ENCODE measurements at regions not wholly inside any gene's neighbourhood (a gene's known extent, or its start where the extent isn't known, plus 50 kb on each side); places are given as distances from the start of the nearest gene placed in this dataset.

DNA sequence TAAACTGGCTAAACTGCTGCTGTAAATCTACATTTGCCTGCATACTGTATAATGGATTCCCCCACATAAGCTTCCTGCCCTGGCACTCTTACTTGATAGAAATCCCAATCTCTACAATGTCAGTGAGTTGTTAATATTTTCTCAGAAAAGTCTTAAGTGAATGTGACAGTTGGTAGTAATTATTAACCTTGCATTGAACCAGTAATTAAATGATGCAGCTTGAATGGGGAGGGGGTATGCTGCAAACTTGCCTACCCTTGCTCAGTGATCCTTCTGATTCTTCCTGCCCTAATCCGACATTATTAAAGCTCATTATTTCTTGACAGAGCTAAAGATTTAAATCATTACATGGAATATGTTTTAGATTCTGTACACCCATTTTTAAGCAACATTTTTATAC is 119.0 kb upstream of the CDH7 start:
- TF ChIP-seq, protein P1, sequence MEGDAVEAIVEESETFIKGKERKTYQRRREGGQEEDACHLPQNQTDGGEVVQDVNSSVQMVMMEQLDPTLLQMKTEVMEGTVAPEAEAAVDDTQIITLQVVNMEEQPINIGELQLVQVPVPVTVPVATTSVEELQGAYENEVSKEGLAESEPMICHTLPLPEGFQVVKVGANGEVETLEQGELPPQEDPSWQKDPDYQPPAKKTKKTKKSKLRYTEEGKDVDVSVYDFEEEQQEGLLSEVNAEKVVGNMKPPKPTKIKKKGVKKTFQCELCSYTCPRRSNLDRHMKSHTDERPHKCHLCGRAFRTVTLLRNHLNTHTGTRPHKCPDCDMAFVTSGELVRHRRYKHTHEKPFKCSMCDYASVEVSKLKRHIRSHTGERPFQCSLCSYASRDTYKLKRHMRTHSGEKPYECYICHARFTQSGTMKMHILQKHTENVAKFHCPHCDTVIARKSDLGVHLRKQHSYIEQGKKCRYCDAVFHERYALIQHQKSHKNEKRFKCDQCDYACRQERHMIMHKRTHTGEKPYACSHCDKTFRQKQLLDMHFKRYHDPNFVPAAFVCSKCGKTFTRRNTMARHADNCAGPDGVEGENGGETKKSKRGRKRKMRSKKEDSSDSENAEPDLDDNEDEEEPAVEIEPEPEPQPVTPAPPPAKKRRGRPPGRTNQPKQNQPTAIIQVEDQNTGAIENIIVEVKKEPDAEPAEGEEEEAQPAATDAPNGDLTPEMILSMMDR (IDR thresholded peaks at IDR 0.05; ENCODE audit: insufficient read depth, low read depth, low read length): no peak
- H3K4me3 ChIP-seq (ENCODE audit: low read depth, low read length): no peak overlapping the region
- DNase-seq (ENCODE audit: low read depth): no peak

DNA sequence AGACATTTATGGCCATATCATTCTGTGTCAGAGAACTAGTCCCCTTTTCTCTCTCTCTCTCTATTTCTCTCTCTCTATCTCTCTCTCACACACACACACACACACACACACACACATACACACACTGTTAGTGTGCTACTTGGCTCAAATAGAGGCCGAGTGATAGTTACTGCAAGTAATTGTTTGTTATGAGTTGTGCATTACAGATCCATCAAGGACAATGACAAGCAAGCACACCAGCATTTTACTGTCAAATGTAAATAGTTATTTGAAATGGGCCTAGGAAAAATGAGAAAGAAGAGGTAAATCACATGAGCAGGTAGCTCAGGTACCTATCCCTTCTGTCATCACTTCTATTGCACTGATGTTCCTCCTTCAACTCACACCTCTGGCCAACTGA is 122.4 kb upstream of the CDH7 start:
- TF ChIP-seq, protein P1 (IDR thresholded peaks at IDR 0.05; ENCODE audit: insufficient read depth, low read depth, low read length): no peak

DNA sequence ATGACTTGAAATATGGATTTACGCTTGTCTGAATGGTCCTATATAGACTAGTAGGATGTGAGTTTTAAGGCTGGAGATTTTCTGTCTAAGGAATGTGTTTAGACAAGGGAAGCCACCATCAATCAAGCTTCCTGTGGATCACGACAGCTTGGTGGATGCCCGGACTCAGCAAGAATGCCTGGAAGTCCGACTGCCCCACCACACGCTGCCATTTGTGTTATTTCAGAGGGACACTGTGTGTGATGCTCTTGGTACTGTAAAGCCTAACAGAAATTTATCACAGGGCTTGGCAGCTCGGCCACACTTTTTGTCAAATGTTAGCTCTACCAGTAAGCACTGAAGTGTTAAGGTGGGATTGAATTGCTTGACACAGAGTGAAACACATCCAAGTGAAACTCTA is 127.1 kb upstream of the CDH7 start:
- H3K4me3 ChIP-seq (ENCODE audit: low read depth, low read length): no peak overlapping the region
- TF ChIP-seq, protein P1 (IDR thresholded peaks at IDR 0.05; ENCODE audit: insufficient read depth, low read depth, low read length): no peak
- DNase-seq (ENCODE audit: low read depth): no peak

More for the DNA sequence above, 122.4 kb upstream of the CDH7 start:
- no peak overlapping the region for H3K4me3 ChIP-seq (ENCODE audit: low read depth, low read length)
- no peak for DNase-seq (ENCODE audit: low read depth)

DNA sequence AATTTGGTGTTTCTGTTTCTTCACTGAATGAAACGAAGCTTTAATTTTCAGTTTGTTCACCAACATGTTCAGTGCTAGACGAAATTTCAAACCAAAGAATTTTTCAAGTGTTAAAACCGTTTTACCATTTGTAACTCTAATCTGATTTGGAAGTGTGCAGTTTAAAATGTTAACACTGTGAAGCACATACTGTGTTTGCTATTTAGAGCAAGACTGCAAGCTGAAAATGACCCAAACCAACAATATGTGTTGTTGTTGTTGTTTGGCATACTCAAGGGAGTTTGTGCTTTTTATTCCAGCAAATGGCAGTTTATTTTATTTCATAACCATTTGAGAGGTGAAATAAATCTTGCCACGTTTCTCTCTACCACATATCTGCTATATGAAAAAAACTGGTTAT is 128.4 kb upstream of the CDH7 start:
- no peak for DNase-seq (ENCODE audit: low read depth)
- TF ChIP-seq, protein P1 (IDR thresholded peaks at IDR 0.05; ENCODE audit: insufficient read depth, low read depth, low read length): no peak
- H3K4me3 ChIP-seq (ENCODE audit: low read depth, low read length): no peak overlapping the region

DNA sequence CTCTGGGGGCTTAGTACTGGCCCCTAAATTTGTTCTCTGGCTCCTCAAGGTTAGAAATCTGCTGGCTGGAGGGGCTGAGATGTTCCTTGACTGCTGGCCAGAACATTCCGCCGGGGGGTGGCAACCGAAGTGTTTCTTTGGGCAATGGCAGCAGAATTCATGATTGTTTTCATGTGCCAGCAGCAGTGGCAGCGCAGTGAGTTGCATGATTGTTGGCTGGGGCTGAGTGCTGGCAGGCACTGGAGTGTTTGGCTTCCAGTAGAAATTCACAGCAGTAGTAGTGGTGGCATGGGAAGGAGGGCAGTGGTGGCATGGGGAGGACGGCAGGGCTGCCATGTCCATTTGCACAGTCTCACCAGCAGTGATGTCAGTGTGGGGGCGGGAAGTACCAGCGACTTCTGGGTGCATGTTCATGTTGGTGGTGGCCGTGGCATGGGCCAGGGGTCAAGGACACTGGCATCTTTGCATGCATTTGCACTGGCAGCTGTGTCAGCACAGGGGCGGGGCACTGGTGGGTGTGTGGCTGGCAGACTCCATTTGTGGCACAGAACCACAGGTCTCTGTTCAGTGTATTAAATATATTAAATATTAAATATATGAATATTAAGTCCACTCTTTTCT is 130.6 kb upstream of the CDH7 start:
- no peak for DNase-seq (ENCODE audit: low read depth)
- no peak overlapping the region for H3K4me3 ChIP-seq (ENCODE audit: low read depth, low read length)
- TF ChIP-seq, protein P1 (IDR thresholded peaks at IDR 0.05; ENCODE audit: insufficient read depth, low read depth, low read length): no peak

DNA sequence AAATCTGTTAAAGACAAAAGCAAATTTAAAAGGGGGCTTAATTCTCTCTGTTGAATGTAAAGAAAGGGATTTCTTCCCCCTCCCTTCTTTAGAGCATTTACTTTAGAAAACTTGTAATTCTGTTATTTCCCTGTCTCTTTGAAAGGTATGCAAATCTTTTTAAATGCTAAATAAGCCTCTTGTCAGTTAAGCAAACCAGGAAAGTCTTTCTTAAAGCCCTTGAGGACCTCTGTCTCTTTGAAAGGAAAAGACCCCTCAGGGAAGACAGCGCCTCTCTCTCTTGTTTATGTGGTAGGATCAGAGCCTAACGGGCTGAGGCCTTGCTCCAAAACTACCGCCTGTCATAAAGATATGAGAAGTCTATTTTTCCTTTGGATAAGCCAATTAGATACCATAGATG is 139.9 kb upstream of the CDH7 start:
- TF ChIP-seq, protein P1 (IDR thresholded peaks at IDR 0.05; ENCODE audit: insufficient read depth, low read depth, low read length): no peak
- no peak for DNase-seq (ENCODE audit: low read depth)
- no peak overlapping the region for H3K4me3 ChIP-seq (ENCODE audit: low read depth, low read length)

DNA sequence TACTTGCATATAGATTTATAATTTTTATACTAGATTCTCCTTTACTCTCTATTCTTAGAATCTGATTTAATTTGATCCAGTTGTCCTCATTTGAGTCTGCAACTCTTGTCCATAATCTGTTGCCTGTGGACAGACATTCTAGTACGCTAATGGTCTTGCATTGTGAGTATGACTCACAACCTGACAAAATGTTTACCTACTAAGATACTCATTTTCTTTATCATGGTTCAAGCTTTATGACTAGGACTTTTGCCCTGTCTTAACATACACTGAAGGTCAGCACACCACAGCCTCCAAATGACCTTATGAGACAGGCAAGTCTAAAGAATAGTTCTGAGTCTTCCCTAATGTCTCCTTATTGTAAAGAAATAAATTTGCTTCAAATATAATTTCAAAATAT is 142.3 kb upstream of the CDH7 start:
- TF ChIP-seq, protein P1 (IDR thresholded peaks at IDR 0.05; ENCODE audit: insufficient read depth, low read depth, low read length): no peak
- H3K4me3 ChIP-seq (ENCODE audit: low read depth, low read length): no peak overlapping the region
- no peak for DNase-seq (ENCODE audit: low read depth)

Data from fibroblast of villous mesenchyme (primary cell).